Liver (tissue), 8 donors: ENCODE measurements at regions not wholly inside any gene's neighbourhood (a gene's known extent, or its start where the extent isn't known, plus 50 kb on each side); places are given as distances from the start of the nearest gene placed in this dataset.

Source experiments
- DNase-seq: peaks from one replicate; pipeline ENCODE4 v3.0.0-alpha.2; 2017; ENCODE audit warnings: low spot score
- H3K27ac ChIP-seq, 2 donors: one replicate each; pipeline ENCODE4 v1.7.0; 2013; ENCODE audit warnings: inconsistent platforms in 2 of 2, low read length in 2 of 2, control low read depth in 1 of 2, low read depth in 1 of 2, mild to moderate bottlenecking in 1 of 2
- H3K27me3 ChIP-seq, 4 donors: one replicate each; pipeline versions ENCODE4 v1.6.1 to v1.7.0; 2013; ENCODE audit warnings: low read length in 3 of 4, inconsistent platforms in 1 of 4, mild to moderate bottlenecking in 1 of 4, moderate library complexity in 1 of 4; ENCODE audit not compliant: control insufficient read depth in 4 of 4, insufficient read depth in 4 of 4
- H3K36me3 ChIP-seq, 4 donors: one replicate each; pipeline versions ENCODE4 v1.6.1 to v1.7.0; 2013; ENCODE audit warnings: low read length in 3 of 4, mild to moderate bottlenecking in 3 of 4, low read depth in 1 of 4, moderate library complexity in 1 of 4; ENCODE audit not compliant: control insufficient read depth in 4 of 4, insufficient read depth in 3 of 4
- H3K4me1 ChIP-seq, 4 donors: one replicate each; pipeline versions ENCODE4 v1.6.1 to v1.7.0; 2013; ENCODE audit warnings: low read length in 3 of 4, mild to moderate bottlenecking in 3 of 4, moderate library complexity in 1 of 4; ENCODE audit not compliant: control insufficient read depth in 4 of 4, insufficient read depth in 4 of 4
- H3K4me3 ChIP-seq, 3 donors: one replicate each; pipeline versions ENCODE4 v1.6.1 to v1.7.0; 2013; ENCODE audit warnings: low read length in 3 of 3, control low read depth in 1 of 3, low read depth in 1 of 3, mild to moderate bottlenecking in 1 of 3
- H3K9ac ChIP-seq, 2 donors: one replicate each; pipeline ENCODE4 v1.7.0; 2013; ENCODE audit warnings: low read length in 2 of 2, mild to moderate bottlenecking in 2 of 2, moderate library complexity in 2 of 2, control low read depth in 1 of 2, low read depth in 1 of 2
- H3K9me3 ChIP-seq, 4 donors: one replicate each; pipeline versions ENCODE4 v1.6.1 to v1.7.0; 2013; ENCODE audit warnings: low read length in 3 of 4; ENCODE audit not compliant: control insufficient read depth in 4 of 4
- ATF3 ChIP-seq: IDR thresholded peaks from 2 replicates; pipeline ENCODE4 v1.6.1; 2016; ENCODE audit warnings: antibody characterized with exemption
- CTCF ChIP-seq: fragments of 150-350 bp; IDR thresholded peaks from 2 replicates; pipeline ENCODE4 v1.5.1; 2017; ENCODE audit warnings: improper control_type of control experiment, low read depth, low read length; ENCODE audit not compliant: missing input control
- FOXA1 ChIP-seq: IDR thresholded peaks from 2 replicates; pipeline ENCODE4 v1.6.1; 2016; ENCODE audit warnings: antibody characterized with exemption
- FOXA2 ChIP-seq: IDR thresholded peaks from 2 replicates; pipeline ENCODE4 v1.6.1; 2016; ENCODE audit warnings: antibody characterized with exemption
- GABPA ChIP-seq, 2 donors: IDR thresholded peaks in 1 of 2; conservative IDR thresholded peaks in 1 of 2; 2 replicates each; pipeline ENCODE4 v1.6.1; 2016; ENCODE audit warnings: antibody characterized with exemption in 2 of 2, mild to moderate bottlenecking in 1 of 2, moderate library complexity in 1 of 2
- HNF4A ChIP-seq, 2 donors: conservative IDR thresholded peaks; 2 replicates each; pipeline ENCODE4 v1.6.1; 2016; ENCODE audit warnings: antibody characterized with exemption in 2 of 2, mild to moderate bottlenecking in 2 of 2
- HNF4G ChIP-seq: IDR thresholded peaks from 2 replicates; pipeline ENCODE4 v1.6.1; 2016; ENCODE audit warnings: antibody characterized with exemption
- JUND ChIP-seq, 2 donors: IDR thresholded peaks; 2 replicates each; pipeline ENCODE4 v1.6.1; 2016; ENCODE audit warnings: antibody characterized with exemption in 2 of 2
- MAX ChIP-seq: IDR thresholded peaks from 2 replicates; pipeline ENCODE4 v1.6.1; 2016; ENCODE audit warnings: antibody characterized with exemption
- NR2F2 ChIP-seq: IDR thresholded peaks from 2 replicates; pipeline ENCODE4 v1.6.1; 2016; ENCODE audit warnings: antibody characterized with exemption
- RAD21 ChIP-seq, 2 donors: IDR thresholded peaks; 2 replicates each; pipeline ENCODE4 v1.6.1; 2016; ENCODE audit warnings: antibody characterized with exemption in 2 of 2, mild to moderate bottlenecking in 2 of 2
- RXRA ChIP-seq, 2 donors: IDR thresholded peaks; 2 replicates each; pipeline ENCODE4 v1.6.1; 2017 to 2018; ENCODE audit warnings: antibody characterized with exemption in 2 of 2, mild to moderate bottlenecking in 1 of 2
- SP1 ChIP-seq: IDR thresholded peaks from 2 replicates; pipeline ENCODE4 v1.6.1; 2018; ENCODE audit warnings: antibody characterized with exemption, mild to moderate bottlenecking
- TAF1 ChIP-seq: conservative IDR thresholded peaks from 2 replicates; pipeline ENCODE4 v1.6.1; 2016; ENCODE audit warnings: antibody characterized with exemption, mild to moderate bottlenecking
- YY1 ChIP-seq: IDR thresholded peaks from 2 replicates; pipeline ENCODE4 v1.6.1; 2016; ENCODE audit warnings: antibody characterized with exemption, mild to moderate bottlenecking
- WGBS: extraction: QIAGEN DNeasy Blood & Tissue Kit; methylation state at CpG from one replicate; pipeline ENCODE4 v1.1.7; 2013; 5-methylcytosine and 5-hydroxymethylcytosine counted together
- TF ChIP-seq, protein P1 (sequence below): IDR thresholded peaks from 2 replicates; pipeline ENCODE4 v1.6.1; 2016; ENCODE audit warnings: antibody characterized with exemption, mild to moderate bottlenecking
- TF ChIP-seq, protein P2 (sequence below): IDR thresholded peaks from 2 replicates; pipeline ENCODE4 v1.6.1; 2016; ENCODE audit warnings: antibody characterized with exemption
- donor health status: healthy.
- donor health status: healthy.
- donor health status: healthy.
- donor health status: healthy.
- donor health status: healthy.

GRCh38 chr3:152669560-152669959 lies 165.4 kb upstream of the P2RY1 start:
- Histone ChIP-seq H3K36me3 (no peaks in the 10 kb centered on the region), H3K4me3 (no peak overlapping the region), H3K27ac (no peak overlapping the region), H3K4me1 (no peaks in the 10 kb centered on the region), H3K27me3 (no peaks in the 10 kb centered on the region), H3K9ac (no peak overlapping the region), H3K9me3 (no peaks in the 10 kb centered on the region)
- TF ChIP-seq GABPA (IDR thresholded peaks at IDR 0.05 in 1 of 2, conservative IDR thresholded peaks at IDR 0.05 in 1 of 2) (no peak), HNF4A (conservative IDR thresholded peaks at IDR 0.05) (no peak), TAF1 (no peak), RAD21 (IDR thresholded peaks at IDR 0.05) (no peak), RXRA (IDR thresholded peaks at IDR 0.05) (no peak)
- no peak for DNase-seq
- 89% methylated on average over 4 of the region's 4 CpGs for WGBS

DNA sequence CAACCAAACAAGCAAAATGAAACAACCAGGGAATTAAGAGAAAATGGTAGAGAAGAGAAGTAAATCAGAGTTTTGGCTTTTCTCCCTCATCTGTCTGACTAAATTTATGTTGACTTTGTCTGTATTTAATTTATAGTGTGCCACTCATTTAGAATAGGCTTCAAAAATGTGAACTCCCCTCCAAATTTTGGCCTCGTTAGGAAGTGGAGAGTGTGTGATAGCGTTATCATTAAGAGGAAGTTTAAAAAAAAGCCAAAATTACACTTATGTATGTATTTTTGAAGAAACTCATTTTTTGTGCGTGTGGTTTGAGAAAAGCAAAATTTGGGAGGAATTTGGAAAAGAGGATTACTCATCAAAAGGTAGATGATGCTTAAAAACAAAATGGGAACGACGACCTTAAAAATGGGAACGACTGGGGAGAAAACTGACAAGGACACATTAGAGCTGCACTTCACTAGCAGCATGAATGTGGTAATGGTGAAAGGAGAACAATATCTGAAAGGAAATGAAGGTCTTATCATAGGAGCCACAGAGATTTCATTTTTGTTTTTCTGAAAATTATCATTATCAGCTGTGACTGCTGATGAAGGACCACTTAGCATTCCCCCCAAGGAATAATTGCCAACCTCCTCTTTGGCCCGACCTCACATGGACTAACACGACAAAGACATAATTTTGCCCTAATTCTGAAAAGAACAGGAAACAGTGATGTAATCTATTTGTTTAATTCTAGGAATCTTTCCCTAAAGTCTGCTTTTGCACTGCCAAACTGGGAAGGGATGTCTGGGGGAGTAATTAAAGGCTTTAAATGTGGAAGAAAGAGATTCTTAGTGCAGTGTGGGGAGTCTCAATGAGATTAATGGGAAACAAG lies 163.2 kb upstream of the P2RY1 start:
- no peaks in the 10 kb centered on the region for H3K4me1 ChIP-seq
- no peaks in the 10 kb centered on the region for H3K36me3 ChIP-seq
- DNase-seq: no peak
- no peak overlapping the region for H3K9ac ChIP-seq
- no peaks in the 10 kb centered on the region for H3K9me3 ChIP-seq
- TF ChIP-seq FOXA1 (no peak), TAF1 (no peak), JUND (IDR thresholded peaks at IDR 0.05) (no peak), MAX (no peak), NR2F2 (no peak), ATF3 (no peak), SP1 (no peak), YY1 (no peak), CTCF (no peak), HNF4A (conservative IDR thresholded peaks at IDR 0.05) (no peak), HNF4G (no peak), FOXA2 (no peak), GABPA (IDR thresholded peaks at IDR 0.05 in 1 of 2, conservative IDR thresholded peaks at IDR 0.05 in 1 of 2) (no peak)
- TF ChIP-seq, protein P1, sequence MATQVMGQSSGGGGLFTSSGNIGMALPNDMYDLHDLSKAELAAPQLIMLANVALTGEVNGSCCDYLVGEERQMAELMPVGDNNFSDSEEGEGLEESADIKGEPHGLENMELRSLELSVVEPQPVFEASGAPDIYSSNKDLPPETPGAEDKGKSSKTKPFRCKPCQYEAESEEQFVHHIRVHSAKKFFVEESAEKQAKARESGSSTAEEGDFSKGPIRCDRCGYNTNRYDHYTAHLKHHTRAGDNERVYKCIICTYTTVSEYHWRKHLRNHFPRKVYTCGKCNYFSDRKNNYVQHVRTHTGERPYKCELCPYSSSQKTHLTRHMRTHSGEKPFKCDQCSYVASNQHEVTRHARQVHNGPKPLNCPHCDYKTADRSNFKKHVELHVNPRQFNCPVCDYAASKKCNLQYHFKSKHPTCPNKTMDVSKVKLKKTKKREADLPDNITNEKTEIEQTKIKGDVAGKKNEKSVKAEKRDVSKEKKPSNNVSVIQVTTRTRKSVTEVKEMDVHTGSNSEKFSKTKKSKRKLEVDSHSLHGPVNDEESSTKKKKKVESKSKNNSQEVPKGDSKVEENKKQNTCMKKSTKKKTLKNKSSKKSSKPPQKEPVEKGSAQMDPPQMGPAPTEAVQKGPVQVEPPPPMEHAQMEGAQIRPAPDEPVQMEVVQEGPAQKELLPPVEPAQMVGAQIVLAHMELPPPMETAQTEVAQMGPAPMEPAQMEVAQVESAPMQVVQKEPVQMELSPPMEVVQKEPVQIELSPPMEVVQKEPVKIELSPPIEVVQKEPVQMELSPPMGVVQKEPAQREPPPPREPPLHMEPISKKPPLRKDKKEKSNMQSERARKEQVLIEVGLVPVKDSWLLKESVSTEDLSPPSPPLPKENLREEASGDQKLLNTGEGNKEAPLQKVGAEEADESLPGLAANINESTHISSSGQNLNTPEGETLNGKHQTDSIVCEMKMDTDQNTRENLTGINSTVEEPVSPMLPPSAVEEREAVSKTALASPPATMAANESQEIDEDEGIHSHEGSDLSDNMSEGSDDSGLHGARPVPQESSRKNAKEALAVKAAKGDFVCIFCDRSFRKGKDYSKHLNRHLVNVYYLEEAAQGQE: no peak
- TF ChIP-seq, protein P2, sequence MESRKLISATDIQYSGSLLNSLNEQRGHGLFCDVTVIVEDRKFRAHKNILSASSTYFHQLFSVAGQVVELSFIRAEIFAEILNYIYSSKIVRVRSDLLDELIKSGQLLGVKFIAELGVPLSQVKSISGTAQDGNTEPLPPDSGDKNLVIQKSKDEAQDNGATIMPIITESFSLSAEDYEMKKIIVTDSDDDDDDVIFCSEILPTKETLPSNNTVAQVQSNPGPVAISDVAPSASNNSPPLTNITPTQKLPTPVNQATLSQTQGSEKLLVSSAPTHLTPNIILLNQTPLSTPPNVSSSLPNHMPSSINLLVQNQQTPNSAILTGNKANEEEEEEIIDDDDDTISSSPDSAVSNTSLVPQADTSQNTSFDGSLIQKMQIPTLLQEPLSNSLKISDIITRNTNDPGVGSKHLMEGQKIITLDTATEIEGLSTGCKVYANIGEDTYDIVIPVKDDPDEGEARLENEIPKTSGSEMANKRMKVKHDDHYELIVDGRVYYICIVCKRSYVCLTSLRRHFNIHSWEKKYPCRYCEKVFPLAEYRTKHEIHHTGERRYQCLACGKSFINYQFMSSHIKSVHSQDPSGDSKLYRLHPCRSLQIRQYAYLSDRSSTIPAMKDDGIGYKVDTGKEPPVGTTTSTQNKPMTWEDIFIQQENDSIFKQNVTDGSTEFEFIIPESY: no peak
- 57% methylated on average over 8 of the region's 8 CpGs for WGBS
- no peak overlapping the region for H3K4me3 ChIP-seq
- no peaks in the 10 kb centered on the region for H3K27me3 ChIP-seq
- H3K27ac ChIP-seq: no peak overlapping the region
